GM12873 (cell line): ENCODE measurements at regions not wholly inside any gene's neighbourhood (a gene's known extent, or its start where the extent isn't known, plus 50 kb on each side); places are given as distances from the start of the nearest gene placed in this dataset.

ENCODE experiments used
- CTCF ChIP-seq: IDR thresholded peaks from 2 replicates; pipeline ENCODE4 v1.5.1; 2012; ENCODE audit warnings: low read depth, mild to moderate bottlenecking, moderate library complexity, low read length, control low read depth; ENCODE audit not compliant: insufficient read depth; ENCODE audit errors: missing control alignments

- TF ChIP-seq CTCF, result no peak
Observed at GRCh38 chr21:28794371-28794851, 198.3 kb downstream of the LTN1 start.

GRCh38 chr21:28793043-28793442 is 199.6 kb downstream of the LTN1 start:
- no peak for TF ChIP-seq CTCF

GRCh38 chr21:28791595-28792282 is 200.9 kb downstream of the LTN1 start:
- no peak for TF ChIP-seq CTCF

GRCh38 chr21:28790335-28790734 is 202.3 kb downstream of the LTN1 start:
- TF ChIP-seq CTCF, result no peak

- no peak for TF ChIP-seq CTCF
Observed at GRCh38 chr21:28789523-28789922, 203.2 kb downstream of the LTN1 start.

- no peak for TF ChIP-seq CTCF
Observed at GRCh38 chr21:28788030-28788429, 204.6 kb downstream of the LTN1 start.

GRCh38 chr21:28783641-28784185 is 209.0 kb downstream of the LTN1 start:
- no peak for TF ChIP-seq CTCF
